ENCODE measurements at regions not wholly inside any gene's neighbourhood (a gene's known extent, or its start where the extent isn't known, plus 50 kb on each side); places are given as distances from the start of the nearest gene placed in this dataset.
A peak's percentile ranks its signal among the peaks of the same experiment; 100 is the strongest.
"Not testable (repeated sequence)": the region's sequence is repeated elsewhere in the genome, so short reads cannot be mapped to it uniquely, and the experiment has no call there.

DNA sequence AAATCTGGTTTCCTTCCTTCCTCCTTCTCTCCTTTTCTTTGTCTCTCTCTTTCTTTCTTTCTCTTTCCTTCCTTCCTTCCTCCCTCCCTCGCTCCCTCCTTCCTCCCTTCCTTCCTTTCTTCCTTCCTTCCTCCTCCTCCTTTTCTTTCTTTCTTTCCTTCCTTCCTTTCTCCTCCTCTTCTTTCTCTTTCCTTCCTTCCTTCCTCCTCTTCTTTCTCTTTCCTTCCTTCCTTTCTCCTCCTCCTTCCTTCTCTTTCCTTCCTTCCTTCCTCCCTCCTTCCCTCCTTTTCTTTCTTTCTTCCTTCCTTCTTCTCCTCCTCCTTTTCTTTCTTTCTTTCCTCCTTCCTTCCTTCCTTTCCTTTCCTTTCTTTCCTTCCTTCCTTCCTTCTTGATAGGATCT is 61.2 kb downstream of the VIP start:
- no peak for DNase-seq

DNA sequence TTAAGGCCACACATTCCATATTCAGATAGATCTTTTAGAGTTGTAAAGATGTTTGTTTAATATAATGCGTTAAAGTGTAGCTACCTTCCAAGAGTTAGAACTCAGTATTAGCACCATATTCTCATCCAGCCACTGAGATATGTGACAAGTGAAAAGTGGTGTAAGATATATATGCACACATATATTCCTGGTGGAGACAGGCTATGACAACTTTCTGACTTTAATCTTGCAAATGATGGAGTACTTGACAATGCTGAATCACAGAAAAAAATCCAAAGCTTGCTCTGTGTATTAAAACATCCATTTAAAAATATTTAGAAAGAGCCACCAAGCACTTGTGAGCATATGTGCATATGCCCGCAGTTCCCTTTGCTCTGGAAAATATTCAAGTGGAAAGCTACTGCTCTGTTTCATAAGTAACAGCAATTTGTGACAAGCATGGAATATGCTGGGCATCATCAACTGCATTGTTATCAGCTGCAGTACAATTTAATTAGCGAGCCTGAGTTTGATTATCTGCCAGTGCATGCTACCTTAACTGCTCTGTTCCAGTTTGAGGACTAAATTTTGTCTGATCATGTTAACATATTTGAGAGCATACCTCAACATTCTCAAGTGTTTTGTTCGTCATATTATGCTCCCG is 64.8 kb downstream of the VIP start:
- no peak for DNase-seq

DNA sequence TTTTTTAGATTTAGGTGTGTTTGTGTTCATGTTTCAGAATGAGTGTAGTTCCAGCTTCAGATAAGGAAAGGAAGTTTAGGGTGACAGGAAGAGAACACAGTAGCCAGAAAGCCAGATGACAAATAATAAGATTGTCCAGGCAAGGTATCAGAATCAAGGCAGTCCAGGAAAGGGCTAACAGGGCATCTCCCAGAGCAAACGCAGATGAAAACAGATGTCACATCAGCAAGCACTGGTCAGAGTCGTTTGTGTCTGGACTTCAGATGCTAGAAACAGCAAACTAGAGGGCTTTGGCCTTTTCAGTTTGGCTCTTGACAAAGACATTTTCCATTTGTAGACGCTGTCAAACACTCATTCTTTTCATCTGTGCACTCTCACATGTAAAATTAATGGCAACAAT is 65.5 kb downstream of the VIP start:
- DNase-seq = no peak

DNA sequence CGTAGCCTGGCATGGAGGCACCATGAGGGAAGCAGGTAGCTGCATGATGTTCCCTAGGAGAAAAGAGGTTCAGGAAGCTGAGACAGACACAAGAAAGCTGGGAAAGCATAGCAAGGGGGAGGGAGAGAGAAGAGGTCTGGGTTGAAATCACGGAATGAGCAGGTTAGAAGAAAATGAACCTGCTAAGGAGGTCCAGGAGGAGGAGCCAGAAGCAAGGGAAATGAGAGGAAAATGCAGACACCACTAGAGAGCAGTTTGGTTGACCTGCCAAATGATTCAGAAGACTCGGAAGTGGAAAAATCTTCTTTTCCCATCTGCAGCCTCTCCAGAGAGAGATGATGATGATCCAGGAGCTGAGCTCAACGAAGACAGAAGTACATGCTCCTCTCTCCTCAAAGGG is 70.9 kb downstream of the VIP start:
- no peak for DNase-seq

DNA sequence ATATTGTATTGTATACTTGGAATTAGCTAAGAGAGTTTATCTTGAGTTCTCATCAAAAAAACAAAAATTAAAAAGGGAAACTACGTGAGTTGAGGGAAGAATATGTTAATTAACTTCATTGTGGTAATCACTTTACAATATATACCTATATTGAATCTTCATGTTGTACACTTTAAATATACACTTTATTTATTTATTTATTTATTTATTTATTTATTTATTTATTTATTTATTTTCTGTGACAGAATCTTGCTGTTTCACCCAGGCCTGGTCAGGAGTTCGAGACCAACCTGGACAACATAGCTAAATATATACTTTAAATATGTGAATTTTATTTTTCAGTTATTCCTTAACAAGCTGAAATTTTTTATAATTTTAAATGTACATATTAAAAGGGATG is 74.1 kb downstream of the VIP start:
- DNase-seq = no peak

DNA sequence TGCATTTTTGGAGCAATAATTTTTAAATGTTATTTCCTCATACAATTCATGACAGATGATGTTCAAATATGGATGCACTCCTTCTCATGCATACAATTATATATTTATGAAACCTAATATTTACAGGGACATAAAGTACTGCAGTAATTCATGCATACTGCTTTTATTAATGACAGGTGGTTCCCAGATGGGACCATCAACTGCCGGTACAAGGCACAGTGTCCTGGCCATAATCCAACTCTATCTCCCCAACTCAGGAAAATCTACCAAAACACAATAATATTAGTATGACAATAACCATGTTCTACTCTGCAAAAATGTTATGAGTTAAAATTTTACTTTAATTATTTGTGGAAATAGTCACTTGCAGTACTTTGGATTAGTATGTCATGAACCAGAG is 77.8 kb downstream of the VIP start:
- no peak for DNase-seq

DNA sequence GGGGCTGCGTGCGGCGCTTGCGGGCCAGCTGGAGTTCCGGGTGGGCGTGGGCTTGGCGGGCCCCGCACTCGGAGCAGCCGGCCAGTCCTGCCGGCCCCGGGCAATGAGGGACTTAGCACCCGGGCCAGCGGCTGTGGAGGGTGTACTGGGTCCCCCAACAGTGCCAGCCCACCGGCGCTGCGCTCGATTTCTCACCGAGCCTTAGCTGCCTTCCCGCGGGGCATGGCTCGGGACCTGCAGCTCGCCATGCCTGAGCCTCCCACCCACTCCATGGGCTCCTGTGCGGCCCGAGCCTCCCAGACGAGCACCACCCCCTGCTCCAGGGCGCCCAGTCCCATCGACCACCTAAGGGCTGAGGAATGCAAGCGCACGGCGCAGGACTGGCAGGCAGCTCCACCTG is 83.8 kb downstream of the VIP start:
- not testable (repeated sequence) for DNase-seq

DNA sequence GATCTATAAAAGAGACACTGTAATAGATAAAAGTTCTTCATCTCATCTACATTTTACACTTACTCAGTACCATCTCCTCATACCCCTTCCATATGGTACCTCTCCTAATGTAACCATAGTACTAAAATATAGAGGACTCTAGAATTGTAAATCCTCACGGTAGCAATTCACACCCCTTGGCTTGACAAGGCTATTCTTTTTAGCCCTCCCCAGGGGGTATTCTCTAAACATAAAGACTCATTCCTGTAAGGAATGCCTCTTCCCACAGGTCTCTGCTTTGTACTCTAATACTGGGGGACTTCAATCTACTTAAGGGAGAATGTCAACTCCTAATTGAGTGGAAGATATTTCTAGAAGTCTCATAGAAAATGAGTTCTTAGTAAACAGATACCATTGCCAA is 85.9 kb downstream of the VIP start:
- no peak for DNase-seq

DNA sequence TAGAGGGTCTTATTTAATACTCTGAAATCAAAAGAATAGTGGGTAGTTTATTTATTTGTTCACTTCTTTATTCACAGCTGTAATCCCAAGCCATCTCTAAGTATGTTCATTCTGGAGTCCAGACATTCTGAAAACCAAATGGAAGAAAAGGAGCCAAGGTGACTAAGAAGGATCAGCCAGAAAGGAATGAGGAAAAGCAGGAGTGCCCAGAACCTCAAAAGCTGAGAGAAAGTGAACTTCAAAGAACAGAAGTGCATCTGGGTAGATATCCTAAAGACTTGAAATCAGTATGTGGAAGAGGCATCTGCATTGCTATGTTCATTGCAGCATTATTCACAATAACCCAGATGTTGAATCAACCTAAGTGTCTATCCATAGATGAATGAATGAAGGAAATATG is 94.8 kb downstream of the VIP start:
- DNase-seq = no peak

DNA sequence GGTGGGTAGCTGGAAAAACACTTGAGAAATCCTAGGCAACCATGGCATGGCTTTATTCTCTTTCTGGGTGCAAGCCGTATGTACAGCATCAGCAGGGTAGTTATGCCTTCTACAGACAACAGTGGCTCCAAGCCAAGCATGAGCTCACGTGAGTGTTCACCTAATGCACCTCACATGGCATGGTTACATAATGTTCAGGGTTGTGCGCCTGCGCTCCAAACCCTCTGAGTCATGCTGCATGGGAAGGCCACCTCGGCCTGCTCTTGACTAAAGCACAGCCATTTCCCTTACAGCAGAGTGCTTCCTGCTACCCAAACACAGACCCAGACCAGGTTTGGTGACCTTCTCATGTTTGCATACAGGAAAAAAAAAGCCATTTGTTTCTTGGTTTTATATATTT is 96.2 kb downstream of the VIP start:
- DNase-seq = no peak

DNA sequence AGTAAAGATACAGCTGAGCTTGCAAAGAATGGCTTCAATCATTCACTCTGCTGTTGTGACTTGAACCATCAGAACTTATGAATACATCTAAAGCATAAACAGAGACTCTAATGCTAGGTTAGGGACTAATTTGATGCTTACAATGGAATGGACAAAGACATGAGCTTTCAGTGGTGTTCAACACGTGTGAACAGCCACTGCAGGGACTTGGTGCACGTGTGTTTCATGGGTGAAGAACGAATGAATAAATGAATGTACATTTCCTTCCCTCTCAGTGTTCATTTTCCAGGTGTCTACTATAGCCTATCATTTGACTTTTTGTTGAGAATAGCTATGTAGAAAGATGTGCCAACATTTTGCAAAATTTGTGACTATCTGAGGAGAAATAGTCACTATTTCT is 98.3 kb downstream of the VIP start:
- no peak for DNase-seq

DNA sequence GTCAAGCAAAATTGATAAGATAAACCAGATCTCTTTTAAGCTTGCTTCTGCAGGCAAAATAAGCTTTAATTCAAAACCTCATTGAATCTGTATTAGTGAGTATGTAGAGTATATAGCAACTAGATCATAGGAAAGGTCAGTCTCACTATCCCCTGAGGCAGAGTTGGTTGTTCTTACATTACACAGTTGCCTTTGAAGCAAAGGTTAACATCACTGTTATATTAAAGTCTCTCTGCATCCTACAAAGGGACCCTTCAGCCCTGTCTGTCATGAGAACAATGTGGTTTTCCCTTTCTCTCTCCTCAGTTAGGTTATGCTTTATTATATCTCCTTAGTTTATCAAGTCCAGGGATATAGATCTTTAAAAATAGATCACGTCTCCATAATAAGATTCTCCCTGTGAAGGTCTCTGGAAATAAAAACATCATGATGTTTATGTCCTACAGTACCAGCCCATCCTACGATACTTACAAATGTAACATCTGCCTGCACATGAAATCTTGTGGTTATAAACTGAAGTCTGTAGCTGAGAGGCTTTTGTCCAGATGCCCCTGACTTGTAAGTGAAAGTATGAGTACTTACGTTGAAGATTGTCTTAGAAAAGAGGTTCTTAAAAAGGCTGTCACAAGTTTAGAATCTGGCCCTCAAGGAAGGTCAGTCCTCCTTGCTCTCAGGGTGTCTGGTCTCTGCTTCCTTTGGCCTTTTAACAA is 103.6 kb downstream of the VIP start:
- no peak for DNase-seq

DNA sequence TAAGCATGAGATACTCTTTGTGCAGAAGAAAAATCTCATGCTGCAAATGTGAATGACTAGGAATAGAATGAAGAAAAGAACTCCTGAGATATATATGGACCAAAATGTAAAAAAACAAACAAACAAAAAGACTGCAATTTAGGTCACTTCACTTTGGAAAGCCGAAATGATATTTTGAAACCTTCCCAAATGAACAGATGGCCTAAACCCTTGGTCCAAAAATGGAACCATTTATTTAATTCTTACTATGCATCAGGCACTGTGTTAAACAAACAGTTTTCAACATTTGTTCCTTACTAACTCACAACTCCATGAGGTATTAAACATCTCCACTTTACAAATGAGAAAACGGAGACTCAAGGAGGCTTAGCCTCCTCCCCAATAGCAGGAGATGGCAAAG is 107.5 kb downstream of the VIP start:
- DNase-seq = no peak

DNA sequence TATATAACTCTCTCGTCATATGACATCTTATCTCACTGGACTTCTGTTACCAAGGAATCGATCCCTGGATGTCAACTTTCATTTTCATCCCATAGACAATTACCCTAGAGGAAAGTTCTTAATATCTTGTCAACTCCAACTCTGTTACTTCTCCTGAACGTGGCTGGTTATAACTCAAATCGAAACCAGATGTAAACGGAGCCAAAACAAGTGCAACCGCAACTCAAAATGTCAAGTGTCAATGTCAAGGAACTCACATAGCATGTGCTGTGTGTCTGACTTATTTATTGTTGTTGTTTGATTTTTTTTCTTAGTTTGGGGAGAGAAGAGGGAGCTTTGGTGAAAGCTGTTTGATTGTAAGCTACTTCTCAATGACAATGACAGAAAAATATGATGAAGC is 108.6 kb downstream of the VIP start:
- no peak for DNase-seq

DNA sequence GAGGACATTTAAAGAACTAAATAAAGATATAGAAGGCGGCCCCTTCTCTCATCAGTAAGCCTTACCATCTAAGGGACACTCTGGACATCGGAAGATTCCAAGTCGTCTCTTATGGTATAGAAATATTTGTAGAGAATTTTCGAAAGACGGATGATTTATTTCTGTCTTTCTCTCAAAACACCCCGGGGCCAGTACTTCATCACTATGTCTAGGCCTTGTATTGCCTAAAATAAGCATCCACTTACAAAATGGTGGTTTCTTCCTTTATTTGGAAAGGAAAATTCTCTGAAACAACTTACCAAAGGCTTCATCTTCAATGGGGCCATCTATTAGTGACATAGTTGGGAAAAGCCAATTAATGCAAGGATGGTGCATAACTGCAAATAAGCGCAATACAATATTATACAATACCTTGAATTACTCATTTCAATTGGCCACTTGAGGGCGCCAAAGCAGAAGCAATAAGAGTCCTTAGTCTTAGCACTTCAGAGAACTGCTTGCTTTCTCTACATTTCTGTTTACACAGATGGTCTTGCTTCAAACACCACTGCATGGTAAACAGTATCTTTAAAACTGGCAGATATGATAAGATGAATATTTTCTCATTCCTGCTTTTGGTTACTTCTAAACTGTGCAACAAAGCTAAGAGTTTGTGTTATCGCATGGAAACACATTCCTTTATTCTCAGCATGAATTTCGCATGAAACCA is 113.2 kb downstream of the VIP start:
- peak; percentile 39 for DNase-seq

DNA sequence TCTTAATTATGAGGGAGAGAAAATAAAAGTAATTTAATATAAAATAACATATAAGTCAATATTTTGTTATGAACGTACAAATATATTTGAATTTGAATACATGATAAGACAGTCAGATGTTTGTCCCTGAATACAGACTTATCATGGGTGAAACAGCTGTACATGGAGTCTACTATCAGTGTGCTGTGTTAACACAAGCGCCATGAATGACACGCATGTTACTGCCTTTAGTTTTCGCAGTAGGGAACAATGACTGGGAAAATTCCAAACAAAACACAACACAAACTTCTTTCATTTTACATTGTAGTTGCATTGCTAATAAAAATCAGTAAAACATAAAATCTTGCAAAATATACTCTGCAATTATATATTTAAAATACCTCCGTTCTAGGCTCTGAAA is 108.6 kb downstream of the FBXO5 start:
- DNase-seq = no peak

DNA sequence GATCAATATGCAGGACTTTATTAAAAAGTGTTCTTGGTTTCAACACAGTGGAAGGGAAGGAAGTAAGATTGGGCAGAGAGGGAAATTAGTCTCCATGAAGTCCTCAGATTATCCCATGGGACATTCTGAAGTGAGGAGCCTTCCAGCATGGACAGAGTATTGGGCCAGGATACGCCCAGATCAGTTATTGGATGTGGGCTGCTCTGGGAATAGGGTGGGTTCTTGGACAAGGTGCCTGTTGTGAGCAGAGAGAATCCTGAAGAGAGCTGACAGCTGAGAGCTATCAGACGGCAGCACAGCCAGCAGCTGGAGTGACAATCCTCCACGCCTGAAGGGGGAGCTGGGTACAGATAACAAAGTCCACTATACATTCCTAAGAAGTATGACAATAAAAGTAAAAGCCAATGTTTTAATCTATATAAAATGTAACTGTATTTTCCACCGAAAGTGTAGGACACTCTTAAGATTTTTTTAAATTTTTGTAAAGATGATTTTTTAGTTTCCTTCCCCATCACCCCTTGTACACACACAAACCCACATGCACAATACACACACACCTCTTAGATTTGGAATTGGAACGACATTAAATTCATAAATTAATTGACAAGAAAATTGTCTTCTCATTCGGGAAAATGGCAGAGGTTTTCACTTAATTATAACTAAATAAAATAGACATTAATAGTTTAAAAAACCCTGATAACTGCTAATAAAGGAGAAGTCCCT is 107.8 kb downstream of the FBXO5 start:
- DNase-seq = no peak

DNA sequence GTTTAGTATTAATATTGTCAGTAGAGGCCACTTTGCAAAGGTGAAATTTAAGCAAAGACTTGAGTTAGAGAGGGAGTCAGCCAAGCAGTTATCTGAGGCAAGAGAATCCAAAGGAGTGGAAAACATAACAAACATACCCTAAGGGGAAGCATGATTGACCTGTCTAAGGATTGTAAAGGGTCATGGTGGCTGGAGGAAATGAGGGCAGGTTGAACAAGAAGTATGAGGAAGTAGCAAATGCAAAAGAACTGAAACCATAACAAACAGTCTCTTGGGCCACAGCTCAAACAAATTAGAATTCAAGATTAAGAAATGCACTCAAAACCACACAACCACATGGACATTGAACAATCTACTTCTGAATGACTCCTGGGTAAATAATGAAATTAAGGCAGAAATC is 103.2 kb downstream of the FBXO5 start:
- no peak for DNase-seq

DNA sequence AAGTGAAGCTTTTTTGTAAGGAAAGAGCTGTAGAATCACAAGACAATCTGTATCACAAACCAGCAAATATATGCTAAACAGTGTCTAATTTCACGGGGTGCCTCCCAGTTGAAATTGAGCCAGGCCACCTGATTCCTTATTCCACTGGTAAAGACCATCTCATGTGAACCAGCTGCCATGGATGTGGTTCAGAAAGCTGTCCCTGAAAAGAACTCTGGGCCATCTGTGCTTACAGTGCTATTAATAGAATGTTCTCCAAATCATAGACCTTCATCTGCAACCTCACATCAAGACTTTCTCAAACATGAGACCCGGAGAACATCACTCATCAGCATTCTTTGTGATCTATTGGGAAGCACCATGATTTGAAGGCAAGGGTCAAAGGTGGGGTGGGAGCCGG is 89.7 kb downstream of the FBXO5 start:
- DNase-seq = no peak

DNA sequence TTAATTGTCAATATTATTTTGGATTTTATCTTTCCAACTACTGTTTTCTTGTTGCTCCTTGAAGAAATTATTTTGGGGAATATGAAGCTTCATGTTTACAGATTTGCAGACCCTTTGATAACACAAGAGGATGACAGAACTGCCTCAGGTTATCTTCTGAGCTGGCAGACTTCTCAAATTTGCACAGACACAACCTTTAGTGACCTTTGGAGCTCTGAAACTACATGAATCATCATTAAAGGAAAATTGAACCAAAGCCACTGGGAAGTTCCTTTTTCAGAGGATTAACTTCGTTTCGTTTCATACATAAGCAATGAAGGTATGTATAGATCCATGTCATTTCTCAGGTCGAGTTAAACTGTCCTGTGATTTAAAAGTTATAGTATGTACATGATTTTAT is 85.9 kb downstream of the FBXO5 start:
- no peak for DNase-seq

DNA sequence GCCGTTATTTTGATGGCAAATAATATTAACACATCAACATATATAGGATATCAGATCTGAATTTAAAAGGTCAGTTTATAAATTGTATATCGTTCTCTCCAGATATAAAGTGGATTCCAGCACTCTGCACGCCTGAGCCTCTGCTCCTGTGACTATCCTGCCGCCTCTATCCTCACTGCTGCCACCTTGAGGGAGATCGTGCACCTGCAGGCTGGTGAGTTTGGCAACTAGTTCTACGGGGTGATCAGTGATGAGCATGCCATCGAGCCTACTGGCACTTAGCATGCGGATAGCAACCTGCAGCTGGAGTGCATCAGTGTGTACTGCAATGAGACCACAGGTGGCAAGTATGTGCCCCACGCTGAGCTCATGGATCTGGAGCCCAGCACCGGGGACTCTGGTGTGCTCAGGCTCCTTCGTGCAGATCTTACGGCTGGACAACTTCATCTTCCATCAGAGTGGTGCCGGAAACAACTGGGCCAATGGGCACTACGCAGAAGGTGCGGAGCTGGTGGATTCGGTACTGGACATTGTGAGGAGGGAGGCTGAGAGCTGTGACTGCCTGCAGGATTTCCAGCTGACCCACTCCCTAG is 84.9 kb downstream of the FBXO5 start:
- peak; percentile 8 for DNase-seq

DNA sequence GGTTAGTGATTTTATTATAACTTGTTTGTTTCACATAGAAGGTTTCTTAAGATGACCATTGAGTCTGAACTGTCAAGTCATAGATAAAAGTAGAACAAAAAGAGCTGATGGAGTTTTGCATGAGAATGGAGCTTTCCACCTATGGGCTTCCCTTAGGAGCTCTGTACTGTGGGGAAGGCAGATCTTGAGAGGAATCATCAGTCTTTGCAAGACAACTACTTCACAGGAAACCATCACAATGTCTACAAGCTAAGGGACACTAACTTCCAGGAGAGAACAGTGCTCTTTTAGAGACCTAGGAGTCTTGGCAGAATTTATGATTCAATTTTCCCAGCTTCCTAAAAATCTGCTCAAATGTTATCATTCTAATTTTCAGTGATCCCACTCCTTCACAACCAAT is 78.2 kb downstream of the FBXO5 start:
- no peak for DNase-seq

DNA sequence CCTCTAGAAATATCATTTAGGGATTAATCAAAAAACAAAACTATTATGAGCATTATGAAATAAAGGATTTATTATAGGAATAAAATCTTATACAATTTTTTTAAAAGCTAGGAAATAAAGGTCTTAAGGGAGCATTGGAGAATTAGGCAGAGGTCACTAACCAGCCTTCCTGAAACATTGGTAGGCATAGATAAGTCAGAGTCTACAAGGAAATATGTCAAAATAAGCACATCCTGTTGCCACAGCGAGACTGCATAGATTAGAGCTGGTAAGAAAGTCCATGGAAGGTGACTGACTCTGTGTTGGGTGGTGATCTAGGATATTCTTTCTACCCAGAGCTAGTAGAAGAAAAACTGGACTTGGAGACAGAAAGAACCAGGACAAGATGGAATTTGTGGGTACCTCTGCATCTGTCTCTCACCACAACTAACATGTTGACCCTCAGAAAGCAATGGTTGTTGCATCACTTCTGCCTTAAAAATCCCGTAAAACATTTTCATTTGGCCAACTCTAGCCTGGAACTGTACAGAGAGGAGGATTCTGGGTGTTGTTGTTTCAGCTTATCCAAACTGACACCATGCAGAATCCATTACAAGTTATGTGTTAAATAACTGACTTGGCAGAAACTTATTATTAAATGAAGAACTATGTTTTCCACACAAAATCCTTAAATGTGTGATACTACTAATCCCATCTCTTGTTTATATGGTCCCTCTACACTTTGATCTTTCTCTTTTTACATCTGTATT is 77.1 kb downstream of the FBXO5 start:
- DNase-seq = no peak
